RWPE1 (cell line): ENCODE measurements at regions not wholly inside any gene's neighbourhood (a gene's known extent, or its start where the extent isn't known, plus 50 kb on each side); places are given as distances from the start of the nearest gene placed in this dataset.

Experiments
- CTCF ChIA-PET: fragments of 350-600 bp; sonication (Branson Sonifier 250); formaldehyde crosslinking; extraction: SDS; loops from one replicate; lab custom pipeline; 2021; lab: Yijun Ruan, JAX
- POLR2A ChIA-PET: fragments of 400-600 bp; formaldehyde crosslinking; extraction: SDS; loops from one replicate; lab custom pipeline; 2020; ENCODE audit warnings: antibody characterized with exemption; ENCODE audit not compliant: low non-redundant PET; lab: Yijun Ruan, JAX
- DNase-seq: peaks from one replicate; pipeline ENCODE4 v3.0.0; 2012; ENCODE audit warnings: low spot score
- H3K27ac ChIP-seq: fragments of 450-650 bp; 2 replicates; pipeline ENCODE4 v1.5.1; 2017
- CTCF ChIP-seq: fragments of 450-650 bp; conservative IDR thresholded peaks from 2 replicates; pipeline ENCODE4 v1.5.1; 2017; ENCODE audit warnings: low read depth, mild to moderate bottlenecking

- no peak for TF ChIP-seq CTCF
- ChIA-PET POLR2A (no interaction called here), CTCF (no interaction called here)
- no peak overlapping the region for H3K27ac ChIP-seq
- DNase-seq: no peak
These were observed 1075.0 kb downstream of the BRD1 start for GRCh38 chr22:48752451-48753380.

- no peak overlapping the region for H3K27ac ChIP-seq
- ChIA-PET POLR2A (no interaction called here), CTCF (no interaction called here)
- TF ChIP-seq CTCF: no peak
- DNase-seq: no peak
These were observed 1075.9 kb downstream of the BRD1 start for GRCh38 chr22:48751539-48752437.

GRCh38 chr22:48750826-48751440 lies 1076.7 kb downstream of the BRD1 start:
- ChIA-PET CTCF (no interaction called here), POLR2A (no interaction called here)
- no peak for TF ChIP-seq CTCF
- no peak for DNase-seq
- no peak overlapping the region for H3K27ac ChIP-seq

GRCh38 chr22:48750282-48750681 lies 1077.4 kb downstream of the BRD1 start:
- ChIA-PET POLR2A (no interaction called here), CTCF (no interaction called here)
- TF ChIP-seq CTCF: no peak
- no peak overlapping the region for H3K27ac ChIP-seq
- DNase-seq: no peak

GRCh38 chr22:48749555-48750227 lies 1078.0 kb downstream of the BRD1 start:
- no peak overlapping the region for H3K27ac ChIP-seq
- no peak for DNase-seq
- POLR2A ChIA-PET: no interaction called here
- TF ChIP-seq CTCF: no peak
- CTCF ChIA-PET: no interaction called here
